Gastrocnemius medialis (tissue), 4 donors: ENCODE measurements at regions not wholly inside any gene's neighbourhood (a gene's known extent, or its start where the extent isn't known, plus 50 kb on each side); places are given as distances from the start of the nearest gene placed in this dataset.

Experiments used
- ATAC-seq, 2 donors: fragments of 150-250 bp; one replicate each; pipeline ENCODE4 v1.9.1; 2016
- DNase-seq, 2 donors: peaks; one replicate each; pipeline ENCODE4 v3.0.0-alpha.2; 2019
- H3K27ac ChIP-seq, 4 donors: fragments of 200-600 bp; sonication (generic); 1 replicate in 1 of 4; 2 replicates in 3 of 4; pipeline ENCODE4 v1.5.1; 2016 to 2018; ENCODE audit warnings: mild to moderate bottlenecking in 2 of 4, moderate library complexity in 1 of 4
- H3K27me3 ChIP-seq, 3 donors: fragments of 200-600 bp; sonication (generic) in 2 of 3; 1 replicate in 1 of 3; 2 replicates in 2 of 3; pipeline versions ENCODE4 v1.5.1 to v1.6.0; 2016 to 2019; ENCODE audit warnings: mild to moderate bottlenecking in 1 of 3, moderate library complexity in 1 of 3
- H3K36me3 ChIP-seq, 2 donors: fragments of 200-600 bp; sonication (generic) in 1 of 2; one replicate each; pipeline ENCODE4 v1.5.1; 2017 to 2018
- H3K4me1 ChIP-seq, 2 donors: fragments of 200-600 bp; sonication (generic) in 1 of 2; one replicate each; pipeline ENCODE4 v1.5.1; 2016 to 2017; ENCODE audit warnings: mild to moderate bottlenecking in 2 of 2
- H3K4me3 ChIP-seq, 4 donors: fragments of 200-600 bp; sonication (generic) in 3 of 4; 1 replicate in 1 of 4; 2 replicates in 3 of 4; pipeline ENCODE4 v1.5.1; 2016 to 2019; ENCODE audit warnings: mild to moderate bottlenecking in 2 of 4
- H3K9me3 ChIP-seq, 3 donors: fragments of 200-600 bp; sonication (generic) in 2 of 3; 1 replicate in 1 of 3; 2 replicates in 2 of 3; pipeline ENCODE4 v1.5.1; 2016 to 2019
- CTCF ChIP-seq, 5 experiments: fragments of 450-650 bp in 3 of 5; fragments of 200-600 bp in 2 of 5; sonication (generic) in 2 of 5; IDR thresholded peaks in 4 of 5; conservative IDR thresholded peaks in 1 of 5; 1 replicate in 4 of 5; 2 replicates in 1 of 5; pipeline ENCODE4 v1.5.1; 2016 to 2019; ENCODE audit warnings: antibody characterized with exemption in 5 of 5, mild to moderate bottlenecking in 3 of 5, moderate library complexity in 3 of 5
- POLR2A ChIP-seq, 2 donors: fragments of 450-650 bp; IDR thresholded peaks; one replicate each; pipeline ENCODE4 v1.6.1; 2017; ENCODE audit warnings: antibody characterized with exemption in 2 of 2, mild to moderate bottlenecking in 2 of 2, moderate library complexity in 2 of 2
- in situ Hi-C, 4 donors: fragments of 200-750 bp; cut with MboI; loops; one replicate each; pipeline versions ENCODE4 v1.15.0 to v1.8.0; 2017; ENCODE audit warnings: low sequenced_read_pairs in 4 of 4
- intact Hi-C: fragments of 100-400 bp; cut with DNase I; formaldehyde crosslinking; loops from one replicate; pipeline ENCODE4 v1.15.1; 2023; ENCODE audit warnings: low total_unique reads

- peaks cover 0 to 4% of the 10 kb centered on the region in 2 donors for H3K4me1 ChIP-seq
- intact Hi-C loops, result loop anchor here (2.0 to 5.0 kb wide), 2 partner anchors 255 to 272 kb away; no protein-coding TSS in a partner anchor
- ATAC-seq, result no peak
- H3K36me3 ChIP-seq, result no peaks in the 10 kb centered on the region
- H3K4me3 ChIP-seq, result no peak overlapping the region
- no peak for DNase-seq
- H3K27me3 ChIP-seq, result no peaks in the 10 kb centered on the region
- no peaks in the 10 kb centered on the region for H3K9me3 ChIP-seq
- no peak for TF ChIP-seq POLR2A (IDR thresholded peaks at IDR 0.05)
- no peak for TF ChIP-seq CTCF (IDR thresholded peaks at IDR 0.05 in 4 of 5, conservative IDR thresholded peaks at IDR 0.05 in 1 of 5)
- H3K27ac ChIP-seq, result no peak overlapping the region
- in situ Hi-C loops, result loop anchor here in 2 of 4 donors (10.0 to 25.0 kb wide), 2 partner anchors 253 to 261 kb away; partner anchors contain the start of genes KLLN (in 1 of the 2) and PTEN (in 1 of the 2)
Observed at GRCh38 chr10:88115407-88115806, 252.0 kb downstream of the PTEN start.

GRCh38 chr10:88115968-88116367 lies 252.5 kb downstream of the PTEN start:
- H3K9me3 ChIP-seq, result no peaks in the 10 kb centered on the region
- no peak overlapping the region for H3K4me3 ChIP-seq
- intact Hi-C loops, result loop anchor here (2.0 to 5.0 kb wide), 2 partner anchors 255 to 271 kb away; no protein-coding TSS in a partner anchor
- ATAC-seq (no peak), DNase-seq (no peak)
- no peaks in the 10 kb centered on the region for H3K27me3 ChIP-seq
- H3K4me1 ChIP-seq, result no peaks in the 10 kb centered on the region
- H3K27ac ChIP-seq, result no peak overlapping the region
- TF ChIP-seq CTCF (IDR thresholded peaks at IDR 0.05 in 4 of 5, conservative IDR thresholded peaks at IDR 0.05 in 1 of 5) (no peak), POLR2A (IDR thresholded peaks at IDR 0.05) (no peak)
- H3K36me3 ChIP-seq, result no peaks in the 10 kb centered on the region
- in situ Hi-C loops, result loop anchor here in 2 of 4 donors (10.0 to 25.0 kb wide), 2 partner anchors 254 to 261 kb away; partner anchors contain the start of genes KLLN (in 1 of the 2) and PTEN (in 1 of the 2)

- no peak for ATAC-seq
- in situ Hi-C loops, result loop anchor here in 2 of 4 donors (10.0 to 25.0 kb wide), 2 partner anchors 254 to 262 kb away; partner anchors contain the start of genes KLLN (in 1 of the 2) and PTEN (in 1 of the 2)
- intact Hi-C loops, result loop anchor here (5.0 kb wide), 1 partner anchor 271 kb away; no protein-coding TSS in a partner anchor
- H3K4me1 ChIP-seq, result no peaks in the 10 kb centered on the region
- H3K36me3 ChIP-seq, result no peaks in the 10 kb centered on the region
- H3K4me3 ChIP-seq, result no peak overlapping the region
- H3K27me3 ChIP-seq, result no peaks in the 10 kb centered on the region
- TF ChIP-seq CTCF (IDR thresholded peaks at IDR 0.05 in 4 of 5, conservative IDR thresholded peaks at IDR 0.05 in 1 of 5), result no peak
- TF ChIP-seq POLR2A (IDR thresholded peaks at IDR 0.05), result no peak
- H3K27ac ChIP-seq, result no peak overlapping the region
- no peak for DNase-seq
- H3K9me3 ChIP-seq, result no peaks in the 10 kb centered on the region
Observed at GRCh38 chr10:88116481-88116880, 253.1 kb downstream of the PTEN start.

GRCh38 chr10:88116971-88117626 lies 253.7 kb downstream of the PTEN start:
- in situ Hi-C loops, result loop anchor here in 2 of 4 donors (10.0 to 25.0 kb wide), 2 partner anchors 255 to 262 kb away; partner anchors contain the start of genes KLLN (in 1 of the 2) and PTEN (in 1 of the 2)

More at GRCh38 chr10:88116971-88117626, 253.7 kb downstream of the PTEN start:
- TF ChIP-seq POLR2A (IDR thresholded peaks at IDR 0.05), result no peak
- no peak for TF ChIP-seq CTCF (IDR thresholded peaks at IDR 0.05 in 4 of 5, conservative IDR thresholded peaks at IDR 0.05 in 1 of 5)
- intact Hi-C loops, result loop anchor here (5.0 kb wide), 1 partner anchor 270 kb away; no protein-coding TSS in a partner anchor
- Histone ChIP-seq H3K4me1 (no peaks in the 10 kb centered on the region), H3K4me3 (no peak overlapping the region), H3K27ac (no peak overlapping the region), H3K27me3 (no peaks in the 10 kb centered on the region), H3K9me3 (no peaks in the 10 kb centered on the region), H3K36me3 (no peaks in the 10 kb centered on the region)
- DNase-seq (no peak), ATAC-seq (no peak)
